Kidney (tissue), 13 donors: ENCODE measurements at regions not wholly inside any gene's neighbourhood (a gene's known extent, or its start where the extent isn't known, plus 50 kb on each side); places are given as distances from the start of the nearest gene placed in this dataset.

Experiments used
- DNase-seq, 5 donors: peaks; one replicate each; pipeline ENCODE4 v3.0.0-alpha.2; 2013 to 2020
- FAIRE-seq: peaks from 2 replicates; lab custom pipeline; 2012; peaks lifted over from hg19 to GRCh38; lab: Jason Lieb, UNC
- H3K27ac ChIP-seq, 2 donors: one replicate each; pipeline ENCODE4 v1.7.0; 2013; ENCODE audit warnings: low read depth in 2 of 2, low read length in 2 of 2, inconsistent platforms in 1 of 2
- H3K27me3 ChIP-seq: one replicate; pipeline ENCODE4 v1.7.1; 2013; ENCODE audit warnings: low read length, inconsistent platforms; ENCODE audit not compliant: control insufficient read depth, insufficient read depth
- H3K36me3 ChIP-seq, 3 donors: one replicate each; pipeline versions ENCODE4 v1.7.0 to v1.7.1; 2013; ENCODE audit warnings: low read length in 3 of 3, control low read depth in 1 of 3, inconsistent platforms in 1 of 3; ENCODE audit not compliant: insufficient read depth in 3 of 3, control insufficient read depth in 2 of 3
- H3K4me1 ChIP-seq, 3 donors: one replicate each; pipeline versions ENCODE4 v1.7.0 to v1.7.1; 2013; ENCODE audit warnings: low read length in 3 of 3, inconsistent platforms in 1 of 3, low read depth in 1 of 3; ENCODE audit not compliant: control insufficient read depth in 2 of 3, insufficient read depth in 2 of 3
- H3K4me3 ChIP-seq, 3 donors: one replicate each; pipeline versions ENCODE4 v1.7.0 to v1.8.1; 2013; ENCODE audit warnings: low read length in 3 of 3, control low read depth in 1 of 3, inconsistent platforms in 1 of 3
- H3K9ac ChIP-seq, 3 donors: one replicate each; pipeline versions ENCODE4 v1.7.0 to v1.7.1; 2013; ENCODE audit warnings: low read length in 3 of 3, control low read depth in 1 of 3, inconsistent platforms in 1 of 3
- H3K9me3 ChIP-seq, 3 donors: one replicate each; pipeline versions ENCODE4 v1.7.0 to v1.7.1; 2013; ENCODE audit warnings: low read length in 3 of 3, control low read depth in 1 of 3, inconsistent platforms in 1 of 3; ENCODE audit not compliant: control insufficient read depth in 2 of 3, insufficient read depth in 1 of 3
- intact Hi-C: fragments of 100-400 bp; cut with DNase I; formaldehyde crosslinking; loops from one replicate; pipeline ENCODE4 v1.11.1; 2022
- TF ChIP-seq, protein P1 (sequence below): IDR thresholded peaks from 3 replicates; pipeline ENCODE4 v1.5.1; 2012; ENCODE audit warnings: mild to moderate bottlenecking, moderate library complexity, borderline replicate concordance; ENCODE audit not compliant: insufficient read depth; ENCODE audit errors: extremely low read depth
- donor health status: control.
- donor health status: control.
- donor health status: control.
- donor health status: control.
- donor health status: control.
- donor health status: DM: yes; HTN: yes; CAD: no.
- donor health status: Normal renal cell carcinoma (clear cell type).

DNA sequence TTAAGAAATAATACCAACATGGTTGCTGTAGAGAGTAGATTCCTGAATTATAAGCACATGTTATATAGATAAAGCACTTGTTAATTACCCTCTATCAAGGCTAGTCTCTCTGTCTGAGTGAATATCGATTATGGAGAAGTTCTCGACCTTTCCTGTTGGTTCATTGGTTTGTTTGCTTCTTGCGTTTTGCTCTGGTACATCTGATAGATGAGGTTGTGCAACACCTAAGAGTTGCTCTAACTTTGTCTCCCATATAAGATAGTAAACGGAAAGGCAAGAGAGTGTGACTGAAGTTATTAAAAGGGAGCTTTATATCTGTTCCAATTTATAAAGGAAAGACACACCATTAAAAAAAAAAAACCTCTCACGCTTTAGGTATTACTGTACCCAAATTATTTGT lies 69.0 kb downstream of the PYDC2 start:
- FAIRE-seq (no peak), DNase-seq (no peak)
- Histone ChIP-seq H3K27me3 (no peaks in the 10 kb centered on the region), H3K9ac (no peak overlapping the region), H3K4me3 (no peak overlapping the region), H3K4me1 (no peaks in the 10 kb centered on the region), H3K9me3 (no peaks in the 10 kb centered on the region), H3K36me3 (no peaks in the 10 kb centered on the region), H3K27ac (no peak overlapping the region)
- TF ChIP-seq, protein P1, sequence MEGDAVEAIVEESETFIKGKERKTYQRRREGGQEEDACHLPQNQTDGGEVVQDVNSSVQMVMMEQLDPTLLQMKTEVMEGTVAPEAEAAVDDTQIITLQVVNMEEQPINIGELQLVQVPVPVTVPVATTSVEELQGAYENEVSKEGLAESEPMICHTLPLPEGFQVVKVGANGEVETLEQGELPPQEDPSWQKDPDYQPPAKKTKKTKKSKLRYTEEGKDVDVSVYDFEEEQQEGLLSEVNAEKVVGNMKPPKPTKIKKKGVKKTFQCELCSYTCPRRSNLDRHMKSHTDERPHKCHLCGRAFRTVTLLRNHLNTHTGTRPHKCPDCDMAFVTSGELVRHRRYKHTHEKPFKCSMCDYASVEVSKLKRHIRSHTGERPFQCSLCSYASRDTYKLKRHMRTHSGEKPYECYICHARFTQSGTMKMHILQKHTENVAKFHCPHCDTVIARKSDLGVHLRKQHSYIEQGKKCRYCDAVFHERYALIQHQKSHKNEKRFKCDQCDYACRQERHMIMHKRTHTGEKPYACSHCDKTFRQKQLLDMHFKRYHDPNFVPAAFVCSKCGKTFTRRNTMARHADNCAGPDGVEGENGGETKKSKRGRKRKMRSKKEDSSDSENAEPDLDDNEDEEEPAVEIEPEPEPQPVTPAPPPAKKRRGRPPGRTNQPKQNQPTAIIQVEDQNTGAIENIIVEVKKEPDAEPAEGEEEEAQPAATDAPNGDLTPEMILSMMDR = no peak
- intact Hi-C loops = no loop called here

DNA sequence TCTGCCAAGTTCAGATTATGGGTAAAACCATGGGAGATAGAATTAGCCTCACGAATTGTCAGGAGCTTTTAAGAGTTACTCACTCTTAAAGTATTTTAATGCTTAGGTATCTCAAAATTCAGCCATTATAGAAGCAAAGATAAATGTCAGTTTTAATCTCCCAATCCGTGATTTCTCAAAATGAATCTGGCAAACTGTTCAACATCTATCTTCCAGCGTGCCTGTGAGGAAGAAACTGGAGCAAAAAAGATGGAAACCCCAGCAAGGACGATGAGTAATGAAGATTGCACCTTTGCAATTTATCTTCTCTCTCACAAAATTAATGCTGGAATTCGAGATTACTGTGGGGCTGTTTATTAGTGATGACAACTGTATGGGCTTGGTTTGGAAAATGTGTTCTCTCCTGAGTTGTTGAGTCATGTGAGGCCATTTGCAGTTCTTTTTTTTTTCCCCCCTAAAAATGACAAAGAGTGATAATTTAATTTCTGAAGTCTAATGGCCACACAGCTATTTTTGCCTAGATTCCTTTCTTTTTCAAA lies 70.5 kb downstream of the PYDC2 start:
- H3K27me3 ChIP-seq = no peaks in the 10 kb centered on the region
- H3K9ac ChIP-seq = no peak overlapping the region
- intact Hi-C loops = no loop called here

DNA sequence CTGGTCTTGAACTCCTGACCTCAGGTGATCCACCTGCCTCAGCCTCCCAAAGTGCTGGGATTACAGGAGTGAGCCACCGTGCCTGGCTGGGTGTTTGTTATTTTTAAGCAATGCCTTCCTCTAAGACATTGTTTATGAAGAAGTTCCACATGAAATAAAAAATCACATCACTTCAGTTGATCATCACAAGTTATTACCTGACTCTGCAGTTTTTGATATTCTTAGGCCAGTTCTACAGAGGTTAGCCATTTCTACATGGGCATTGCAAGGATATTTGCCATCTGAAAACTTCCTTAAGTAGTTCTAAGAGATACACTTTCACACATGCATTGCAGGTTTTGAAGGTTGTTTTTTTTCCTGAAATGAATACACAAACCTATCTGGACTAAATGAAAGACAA lies 82.1 kb downstream of the PYDC2 start:
- Histone ChIP-seq H3K4me3 (no peak overlapping the region), H3K9me3 (no peaks in the 10 kb centered on the region), H3K36me3 (no peaks in the 10 kb centered on the region), H3K27ac (no peak overlapping the region), H3K27me3 (no peaks in the 10 kb centered on the region), H3K9ac (no peak overlapping the region), H3K4me1 (no peaks in the 10 kb centered on the region)
- TF ChIP-seq, protein P1 = no peak
- no peak for FAIRE-seq
- DNase-seq = no peak
- intact Hi-C loops = no loop called here

More for the DNA sequence above, 70.5 kb downstream of the PYDC2 start:
- no peaks in the 10 kb centered on the region for H3K4me1 ChIP-seq
- no peaks in the 10 kb centered on the region for H3K36me3 ChIP-seq
- no peak overlapping the region for H3K27ac ChIP-seq
- FAIRE-seq (no peak), DNase-seq (no peak)
- no peaks in the 10 kb centered on the region for H3K9me3 ChIP-seq
- TF ChIP-seq, protein P1 = no peak
- H3K4me3 ChIP-seq = no peak overlapping the region

DNA sequence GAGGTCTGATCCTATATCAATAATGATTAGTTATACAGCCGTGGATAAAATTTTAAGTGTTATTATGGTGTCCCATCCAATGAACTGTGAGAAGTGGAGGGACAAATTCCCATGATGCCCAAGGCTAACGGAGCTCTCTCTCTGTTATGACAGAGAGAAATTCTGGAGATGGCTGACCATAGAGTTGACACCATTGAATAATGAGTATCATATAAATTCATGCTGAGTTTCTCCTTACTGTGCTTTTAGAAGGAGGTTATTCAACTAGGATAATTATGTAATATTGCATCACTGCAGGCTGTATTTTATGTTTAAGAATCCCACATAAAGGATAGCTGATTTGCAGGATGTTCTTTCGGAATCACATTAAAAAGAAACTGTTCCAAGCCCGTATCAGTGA lies 82.9 kb downstream of the PYDC2 start:
- H3K36me3 ChIP-seq = no peaks in the 10 kb centered on the region
- no peak for DNase-seq
- TF ChIP-seq, protein P1 = no peak
- no peak overlapping the region for H3K4me3 ChIP-seq
- no peaks in the 10 kb centered on the region for H3K9me3 ChIP-seq
- no peaks in the 10 kb centered on the region for H3K27me3 ChIP-seq
- no peak for FAIRE-seq
- H3K9ac ChIP-seq = no peak overlapping the region
- H3K27ac ChIP-seq = no peak overlapping the region
- H3K4me1 ChIP-seq = no peaks in the 10 kb centered on the region
- intact Hi-C loops = no loop called here
